CD4-positive, alpha-beta T cell treated with Interleukin-12 subunit alpha and Interleukin-12 subunit beta, for 1 hour (primary cell): ENCODE measurements at regions not wholly inside any gene's neighbourhood (a gene's known extent, or its start where the extent isn't known, plus 50 kb on each side); places are given as distances from the start of the nearest gene placed in this dataset.

ENCODE experiments used
- DNase-seq: peaks from one replicate; pipeline ENCODE4 v3.0.0-alpha.2; 2020

DNA sequence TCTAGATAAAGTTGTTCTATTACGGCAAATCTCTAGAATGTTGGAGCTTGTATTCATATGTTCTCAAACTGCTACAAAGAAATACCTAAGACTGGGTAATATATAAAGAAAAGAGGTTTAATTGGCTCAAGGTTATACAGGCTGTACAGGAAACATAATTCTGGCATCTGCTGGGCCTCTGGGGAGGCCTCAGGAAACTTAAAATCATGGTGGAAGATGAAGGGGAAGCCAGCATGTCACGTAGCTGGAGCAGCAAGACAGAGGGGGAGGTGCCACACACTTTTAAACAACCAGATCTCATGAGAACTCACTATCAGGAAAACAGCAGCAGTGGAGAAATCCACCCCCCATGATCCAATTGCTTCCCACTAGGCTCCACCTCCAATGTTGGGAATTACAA is 390.4 kb upstream of the ADGRL4 start:
- no peak for DNase-seq

DNA sequence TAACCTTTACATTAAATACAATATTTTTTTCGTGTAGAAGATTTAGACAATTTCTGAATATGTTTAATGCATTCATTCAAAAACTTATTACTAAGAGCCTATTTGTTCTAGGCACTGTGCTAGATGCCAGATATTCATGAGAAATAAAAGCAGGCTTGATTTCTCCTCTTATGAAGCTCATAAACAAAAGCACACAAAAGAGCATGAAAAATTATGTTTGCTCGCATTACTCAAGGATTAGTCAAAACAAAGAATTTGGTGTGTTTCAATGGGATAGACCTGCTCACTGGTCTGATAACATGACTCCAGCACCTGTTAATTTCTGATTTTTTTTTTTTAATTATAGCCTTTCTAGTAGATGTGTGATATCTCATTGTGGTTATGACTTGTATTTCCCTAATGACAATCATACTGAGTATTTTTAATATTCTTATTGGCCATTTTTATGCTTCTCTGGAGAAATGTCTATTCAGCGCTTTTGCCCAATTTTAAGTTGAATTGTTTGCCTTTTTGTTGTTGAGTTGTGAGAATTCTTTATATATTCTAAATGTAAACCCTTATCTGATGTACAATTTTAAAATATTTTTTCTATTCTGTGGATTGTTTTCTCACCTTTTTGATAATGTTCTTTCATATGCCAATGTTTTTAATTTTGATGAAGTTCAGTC is 382.3 kb upstream of the ADGRL4 start:
- no peak for DNase-seq

DNA sequence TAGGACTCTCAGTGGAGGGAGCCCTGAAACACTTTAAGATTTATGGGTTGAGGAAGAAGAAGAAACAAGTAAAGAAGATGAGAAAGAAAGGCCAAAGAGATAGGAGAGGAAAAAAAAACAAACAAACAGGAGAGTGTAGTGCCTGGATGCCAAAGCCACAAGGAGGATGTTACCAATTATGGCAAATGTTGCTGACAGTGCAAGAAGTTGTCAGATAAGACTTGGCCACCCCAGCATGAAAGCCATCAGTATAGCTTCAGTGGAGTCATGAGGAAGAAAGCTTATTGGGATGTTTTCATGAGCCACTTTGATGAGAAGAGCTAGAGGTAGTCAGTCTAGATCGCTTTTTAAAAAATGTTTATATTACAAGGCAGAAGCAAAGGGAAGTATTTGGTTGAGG is 380.2 kb upstream of the ADGRL4 start:
- no peak for DNase-seq

DNA sequence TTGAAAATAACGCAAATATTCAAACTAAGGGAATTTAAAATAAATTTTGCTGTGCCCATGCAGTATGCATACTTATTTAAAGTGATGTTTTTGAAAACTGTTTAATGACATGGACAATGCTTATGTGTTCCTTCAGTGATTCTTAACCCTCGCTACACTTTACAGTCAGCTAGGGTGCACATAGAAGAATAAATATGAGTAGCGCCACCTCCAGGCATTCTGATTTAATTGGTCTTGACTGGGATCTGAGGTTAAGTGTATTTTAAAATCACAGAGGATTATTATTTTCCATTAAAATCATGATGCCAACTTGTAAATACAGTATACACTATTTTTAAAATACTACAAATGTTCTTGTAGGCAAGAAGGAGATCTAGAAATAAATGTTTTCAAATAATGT is 373.5 kb upstream of the ADGRL4 start:
- no peak for DNase-seq

DNA sequence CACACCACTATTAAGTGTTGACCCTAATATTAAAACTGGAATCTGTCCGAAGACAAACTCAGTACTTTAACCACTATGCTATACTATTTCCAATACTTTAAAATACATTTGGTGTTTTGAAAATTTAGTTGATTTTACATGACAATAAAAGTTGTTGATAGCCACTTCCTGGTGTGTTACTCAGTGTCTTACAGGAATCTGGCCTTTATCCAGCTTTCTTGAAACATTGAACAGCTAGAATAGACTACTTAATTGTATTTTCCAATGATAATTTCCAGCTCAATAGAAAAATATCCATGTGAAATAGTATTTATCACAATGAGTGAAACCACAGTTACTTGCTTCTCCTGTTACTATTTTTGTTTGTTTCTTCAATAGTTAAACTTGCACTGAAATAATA is 369.6 kb upstream of the ADGRL4 start:
- DNase-seq, result no peak

DNA sequence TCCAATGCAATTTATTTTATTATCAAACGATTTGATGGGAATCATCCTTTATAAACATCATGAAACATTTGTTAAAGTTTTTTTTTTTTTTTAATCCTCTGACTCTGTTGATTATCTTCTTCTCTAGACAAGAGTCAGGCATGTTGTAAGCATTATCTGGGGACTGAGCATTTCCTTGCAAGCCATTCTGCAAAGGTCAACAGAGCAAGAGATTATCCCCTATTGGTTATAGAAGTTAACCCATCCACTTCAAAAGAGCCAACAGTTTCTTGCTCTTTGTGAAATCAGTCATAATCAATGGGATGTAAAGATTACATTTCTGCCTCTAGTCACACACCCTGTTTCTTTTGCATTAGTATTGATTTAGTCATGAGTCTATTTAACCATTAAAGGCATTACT is 368.8 kb upstream of the ADGRL4 start:
- DNase-seq, result no peak

DNA sequence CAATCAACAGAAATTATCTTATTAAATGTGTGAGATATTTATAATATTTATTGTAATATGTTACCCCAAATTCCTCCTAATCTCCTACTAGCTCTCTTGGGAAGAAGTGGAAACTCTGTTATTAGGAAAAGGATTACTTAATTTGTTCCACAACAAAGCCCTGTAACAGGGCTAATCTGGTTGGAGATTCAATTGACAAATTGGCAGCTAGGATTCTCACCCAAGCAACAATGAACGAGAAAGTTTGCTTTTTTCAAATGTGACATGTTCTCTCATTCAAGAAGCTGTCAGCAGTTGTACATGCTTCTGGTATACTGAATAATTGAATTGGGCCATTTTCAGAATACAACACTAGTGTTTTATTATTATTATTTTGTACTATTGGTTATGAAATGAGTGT is 367.9 kb upstream of the ADGRL4 start:
- no peak for DNase-seq

DNA sequence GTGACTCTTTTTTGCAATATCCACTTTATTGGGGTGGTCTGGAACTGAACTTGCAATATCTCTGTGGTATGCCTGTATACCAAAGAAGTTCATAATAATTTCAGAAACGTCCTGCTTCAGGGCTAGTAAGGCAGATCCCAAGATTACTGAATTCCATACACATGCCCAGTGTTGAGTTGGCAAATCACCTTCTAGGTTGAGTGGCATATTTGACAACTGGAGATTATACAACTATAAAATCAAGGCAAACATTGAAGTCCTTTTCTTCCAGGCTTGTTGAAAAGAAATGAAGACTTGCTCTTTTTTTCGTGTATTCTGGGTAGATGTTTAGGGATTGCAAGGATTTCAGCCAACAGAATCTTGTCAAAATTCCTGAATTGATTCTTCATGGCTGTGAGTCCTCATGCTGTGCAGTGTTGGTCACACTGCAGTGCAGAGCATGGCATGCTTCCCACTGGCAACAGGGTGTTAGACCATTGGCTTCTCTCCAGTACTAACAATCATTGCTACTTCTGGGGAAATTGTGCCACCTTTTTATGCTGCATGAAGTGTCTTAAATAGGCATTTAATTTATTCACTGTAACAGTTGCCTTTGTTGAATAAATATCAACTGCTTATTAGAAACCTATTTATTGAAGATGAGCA is 367.1 kb upstream of the ADGRL4 start:
- DNase-seq, result no peak

DNA sequence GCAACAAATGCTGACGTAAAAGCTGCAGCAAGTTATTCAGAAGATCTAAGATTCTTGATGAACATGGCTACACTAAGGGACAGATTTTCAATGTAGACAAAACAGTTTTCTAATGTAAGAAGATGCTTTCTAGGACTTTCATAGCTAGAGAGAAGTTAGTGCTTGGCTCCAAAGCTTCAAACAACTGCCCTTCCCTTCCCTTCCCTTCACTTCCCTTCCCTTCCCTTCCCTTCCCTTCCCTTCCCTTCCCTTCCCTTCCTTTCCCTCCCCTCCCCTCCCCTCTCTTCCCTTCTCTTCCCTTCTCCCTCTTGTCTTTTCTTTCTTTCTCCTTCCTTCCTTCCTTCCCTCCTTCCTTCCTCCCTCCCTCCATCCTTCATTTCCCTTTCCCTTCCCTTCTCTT is 365.3 kb upstream of the ADGRL4 start:
- no peak for DNase-seq

DNA sequence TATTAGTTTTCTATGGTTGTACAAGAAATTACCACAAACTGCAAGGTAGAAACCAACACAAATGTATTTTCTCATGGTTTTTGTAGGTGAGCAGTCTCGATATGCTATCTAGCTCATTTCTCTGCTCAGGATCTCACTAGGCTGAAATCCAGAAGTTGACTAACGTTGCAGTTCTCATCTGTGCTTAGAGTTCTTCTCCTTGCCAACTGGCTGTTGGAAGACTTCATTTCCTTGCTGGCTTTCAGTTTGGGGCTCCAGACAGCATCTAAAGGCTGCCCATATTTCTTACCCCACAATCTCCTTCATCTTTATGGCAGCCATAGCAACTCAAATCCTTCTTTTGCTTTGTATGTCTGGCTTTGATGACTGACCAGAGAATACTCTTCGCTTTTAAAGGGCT is 362.6 kb upstream of the ADGRL4 start:
- DNase-seq, result no peak

DNA sequence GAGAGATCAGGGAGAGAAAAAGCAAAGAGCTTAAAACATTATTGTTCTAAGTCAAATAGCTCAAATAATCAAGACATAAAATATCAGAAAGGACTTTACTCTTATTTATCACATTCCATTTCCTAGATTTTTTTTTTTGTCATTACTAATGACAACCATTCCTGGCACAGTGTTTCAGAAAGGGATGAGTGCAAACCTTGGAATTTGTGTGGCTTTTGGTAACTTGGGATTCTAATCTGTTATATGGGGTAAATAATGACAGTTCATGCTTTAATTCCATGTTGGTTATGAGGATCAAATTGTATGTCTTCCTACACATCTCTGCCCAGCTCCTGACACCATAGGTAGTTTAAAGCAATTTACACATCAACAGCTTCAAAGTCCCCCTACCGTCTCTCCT is 358.4 kb upstream of the ADGRL4 start:
- DNase-seq, result no peak

DNA sequence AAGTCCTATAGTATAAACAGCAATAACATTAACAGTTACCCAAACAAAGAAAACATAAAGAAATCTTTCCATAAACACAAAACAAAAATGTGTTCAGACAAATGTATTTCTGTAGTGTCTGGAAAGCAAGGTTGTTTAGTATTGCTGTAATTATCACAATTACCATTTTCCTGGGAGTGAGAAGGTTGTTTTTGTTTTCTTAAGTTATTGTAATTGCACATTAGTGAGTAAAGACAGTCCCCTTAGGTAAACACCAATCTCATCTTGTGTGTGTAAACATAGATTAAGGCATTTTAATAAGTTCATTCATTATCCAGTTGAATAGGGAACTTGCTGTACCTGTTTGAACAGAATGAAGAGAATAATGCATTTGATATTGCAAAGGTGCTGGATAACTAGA is 356.9 kb upstream of the ADGRL4 start:
- DNase-seq, result no peak

DNA sequence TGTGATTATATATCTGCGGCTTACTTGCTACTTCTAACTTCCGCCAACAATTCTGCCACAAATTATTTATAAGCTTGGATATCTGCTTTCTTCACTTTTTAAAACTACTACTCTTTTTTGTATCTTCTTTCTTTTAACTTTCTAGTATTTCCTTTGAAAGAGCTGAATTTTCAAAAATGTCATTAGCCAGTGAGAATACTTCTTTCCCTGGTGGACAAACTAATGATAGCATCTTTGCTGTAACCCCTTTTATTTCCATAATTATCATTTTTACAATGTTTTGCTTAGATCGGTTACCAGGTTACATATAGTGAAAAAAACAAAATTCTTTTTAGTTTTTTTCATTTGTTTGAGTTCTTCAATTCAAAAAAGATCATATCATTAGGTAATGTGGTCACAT is 355.9 kb upstream of the ADGRL4 start:
- no peak for DNase-seq

DNA sequence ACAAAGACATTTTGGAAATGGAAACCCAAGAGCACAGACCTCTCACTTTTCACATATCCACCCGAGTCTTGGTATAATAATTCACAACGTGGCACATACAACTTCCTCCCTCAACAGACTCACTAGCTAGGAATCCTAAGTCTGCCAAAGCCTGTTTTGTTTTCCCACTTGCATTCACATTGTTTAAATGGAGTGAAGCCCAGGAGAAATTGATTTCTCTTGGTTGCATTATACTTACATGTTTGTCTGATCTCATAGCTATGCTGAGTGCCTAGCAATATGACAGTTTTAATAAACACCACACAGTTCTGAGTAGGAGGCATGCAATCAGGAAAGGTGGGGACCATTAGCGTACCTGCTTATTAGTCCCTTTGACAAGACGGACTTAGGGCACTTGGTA is 348.6 kb upstream of the ADGRL4 start:
- DNase-seq, result no peak

DNA sequence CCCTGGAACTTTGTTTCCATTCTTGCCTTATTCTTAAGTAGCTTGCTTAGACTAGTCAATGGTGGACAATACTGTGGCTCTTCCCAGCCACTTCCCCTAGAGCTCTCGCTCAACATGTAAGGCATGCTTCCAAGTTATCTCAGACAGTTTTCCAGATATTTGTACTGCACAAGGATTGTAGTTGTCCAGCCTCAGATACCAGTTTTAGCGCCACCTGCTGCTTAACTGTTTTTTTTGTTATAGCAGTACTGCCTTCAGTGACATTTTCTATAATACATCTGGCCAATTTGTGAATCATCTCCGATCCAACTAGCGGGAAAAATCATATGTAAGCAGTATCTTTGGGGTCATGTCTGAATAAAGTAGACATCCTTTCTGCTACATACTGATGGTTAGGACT is 346.7 kb upstream of the ADGRL4 start:
- no peak for DNase-seq

DNA sequence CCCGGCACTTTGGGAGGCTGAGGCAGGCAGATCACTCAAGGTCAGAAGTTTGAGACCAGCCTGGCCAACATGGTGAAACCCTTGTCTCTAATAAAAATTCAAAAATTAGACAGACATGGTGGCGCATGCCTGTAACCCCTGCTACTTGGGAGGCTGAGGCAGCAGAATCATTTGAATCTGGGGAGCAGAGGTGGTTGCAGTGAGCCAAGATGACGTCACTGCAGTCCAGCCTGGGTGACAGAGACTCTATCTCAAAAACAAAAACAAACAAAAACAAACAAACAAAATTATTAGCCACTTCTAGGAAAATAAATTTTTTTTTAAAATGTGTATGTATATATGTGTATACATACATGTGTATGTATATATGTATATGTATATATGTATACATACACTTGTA is 320.3 kb upstream of the ADGRL4 start:
- DNase-seq, result no peak

DNA sequence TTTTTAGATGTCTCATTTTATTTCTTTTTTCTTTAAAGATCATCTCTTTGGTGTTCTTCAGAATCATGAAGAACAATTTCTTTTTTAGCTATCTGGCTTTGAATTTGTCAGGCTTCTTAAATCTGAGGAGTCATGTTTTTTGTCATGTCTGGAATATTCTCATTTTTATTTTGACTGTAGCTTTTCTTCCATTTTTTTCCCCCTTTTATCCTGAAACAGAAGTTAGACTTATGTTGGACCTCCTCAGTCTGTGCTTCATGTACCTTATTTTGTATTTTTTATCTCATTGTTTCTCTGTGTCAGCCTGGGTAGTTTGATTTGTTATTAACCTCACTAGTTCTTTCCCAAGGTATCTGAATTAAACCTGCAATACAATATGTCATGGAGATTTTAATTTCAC is 319.2 kb upstream of the ADGRL4 start:
- DNase-seq, result no peak

DNA sequence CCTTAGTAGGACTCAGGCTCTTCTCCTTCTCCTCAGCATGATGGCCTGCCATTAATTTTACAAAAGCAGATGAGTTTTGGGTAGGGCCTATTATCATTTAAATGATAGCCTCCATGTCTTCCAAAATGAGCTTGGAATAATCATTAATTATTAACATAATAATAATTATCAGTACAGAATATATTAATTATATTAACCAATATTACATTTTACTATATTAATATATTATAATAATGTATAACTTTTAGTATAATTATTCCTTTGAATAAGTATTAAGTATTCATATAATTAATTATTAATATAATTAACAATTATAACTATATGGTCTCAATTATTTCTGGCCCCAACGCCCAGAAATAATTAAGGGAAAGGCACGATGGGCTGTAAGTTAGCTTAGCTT is 318.6 kb upstream of the ADGRL4 start:
- DNase-seq, result no peak

DNA sequence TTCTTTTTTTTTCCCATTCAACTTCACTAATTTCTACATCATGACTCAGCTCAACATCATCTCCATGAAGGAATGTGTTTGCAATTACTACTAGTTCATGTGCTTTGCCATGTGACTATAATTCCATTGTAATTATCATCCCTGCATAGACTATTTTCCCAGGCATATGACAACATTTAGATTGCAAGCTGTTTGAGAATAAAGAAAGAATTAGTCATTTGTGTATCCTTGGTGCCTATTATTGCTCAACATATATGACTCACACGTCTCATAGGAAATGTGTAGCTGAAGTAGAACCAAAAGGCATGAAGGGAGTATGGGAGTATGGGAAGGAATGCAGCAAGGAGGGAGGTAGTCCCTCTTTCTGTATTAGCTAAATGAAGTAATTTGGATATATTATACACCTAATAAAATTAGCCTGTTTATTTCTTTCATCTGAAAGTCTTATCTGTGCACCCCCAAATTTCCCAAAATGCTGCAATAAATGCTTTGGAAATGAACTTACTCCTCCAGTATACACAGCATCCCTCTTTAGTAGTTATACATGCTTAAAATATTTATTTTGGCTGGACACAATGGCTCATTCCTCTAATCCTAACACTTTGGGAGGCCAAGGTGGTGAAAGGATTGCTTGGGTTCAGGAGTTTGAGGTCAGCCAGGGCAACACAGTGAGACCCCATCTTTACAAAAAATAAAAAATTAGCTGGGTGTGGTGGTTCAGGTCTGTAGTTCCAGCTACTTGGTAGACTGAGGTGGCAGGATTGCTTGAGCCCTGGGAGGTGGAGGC is 316.9 kb upstream of the ADGRL4 start:
- DNase-seq, result no peak

DNA sequence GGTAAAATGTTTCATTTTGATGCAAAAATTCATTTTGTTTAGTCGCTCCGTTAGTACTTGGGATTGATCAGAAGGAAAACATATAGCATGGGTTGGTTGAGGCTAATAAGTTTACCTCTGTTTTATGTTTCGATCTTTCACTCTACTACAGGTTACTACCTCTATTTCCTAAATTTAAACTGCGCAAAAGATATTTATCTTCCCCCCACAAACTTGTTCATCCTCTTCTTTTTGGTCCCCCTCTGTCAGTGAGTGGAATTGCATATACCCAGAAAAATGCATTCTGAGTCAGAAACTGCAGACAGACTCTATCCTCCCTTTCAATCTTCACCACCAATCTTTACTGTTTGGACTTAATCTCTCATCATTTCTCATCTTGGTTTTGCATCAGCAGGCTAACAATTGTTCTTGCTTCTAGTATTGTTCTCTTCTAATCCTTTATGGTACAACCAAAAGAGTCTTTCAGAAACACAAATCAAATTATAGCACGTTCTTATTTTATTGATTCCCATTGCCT is 316.0 kb upstream of the ADGRL4 start:
- no peak for DNase-seq

DNA sequence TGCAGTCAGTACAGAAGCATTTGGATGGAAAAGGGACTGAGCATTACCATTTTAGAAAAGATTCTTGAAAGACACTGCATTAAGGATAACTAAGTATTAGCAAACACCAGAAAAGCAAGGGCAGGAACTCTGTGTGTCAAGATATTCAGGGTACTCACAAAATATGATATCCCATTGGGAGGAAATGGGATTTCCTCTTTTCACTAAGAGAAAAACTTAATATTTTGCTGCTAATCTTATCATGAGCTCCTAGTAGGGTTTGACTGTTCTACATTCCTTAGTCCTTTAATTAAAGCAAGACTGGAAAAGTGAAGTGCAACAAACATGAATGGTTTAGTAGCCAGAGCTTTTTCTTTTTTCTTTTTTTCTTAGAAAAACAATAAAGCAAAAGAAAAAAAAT is 305.9 kb upstream of the ADGRL4 start:
- no peak for DNase-seq

DNA sequence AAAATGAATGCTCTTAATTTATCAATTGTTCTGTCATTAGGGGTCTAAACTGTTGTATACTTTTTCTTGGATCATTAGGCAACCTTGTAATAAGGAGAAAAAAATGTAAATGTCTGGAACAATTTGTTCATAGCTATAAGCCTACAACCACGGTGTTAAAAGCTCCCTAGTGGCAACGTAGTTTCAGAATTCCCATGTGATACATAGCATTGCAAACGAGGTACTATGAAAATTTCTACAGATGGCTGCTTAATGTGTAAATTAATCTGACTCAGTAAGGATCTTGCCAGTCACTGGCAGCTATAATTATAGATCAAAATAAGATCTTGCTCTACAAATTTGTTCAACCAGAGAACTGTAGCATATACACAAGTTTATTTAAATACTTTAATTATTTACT is 304.1 kb upstream of the ADGRL4 start:
- no peak for DNase-seq

DNA sequence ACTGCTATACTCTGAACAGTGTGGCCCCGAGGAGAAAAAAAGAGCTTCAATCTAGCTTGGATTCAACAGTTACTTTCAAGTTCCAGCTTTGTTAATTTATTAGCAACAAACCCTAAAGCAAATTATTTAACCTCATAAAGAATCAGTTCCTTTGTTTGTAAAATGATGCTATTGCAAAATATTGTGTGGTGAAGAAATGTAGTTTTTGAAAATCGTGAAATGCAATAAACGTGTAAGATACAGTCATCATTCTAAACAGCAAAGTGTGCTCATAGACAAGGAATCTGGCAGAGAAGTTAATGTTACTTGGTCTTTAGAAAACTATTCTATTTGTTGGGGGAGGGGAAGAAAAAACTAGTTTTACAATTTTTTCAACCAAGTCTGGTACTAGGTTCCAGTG is 297.6 kb upstream of the ADGRL4 start:
- no peak for DNase-seq

DNA sequence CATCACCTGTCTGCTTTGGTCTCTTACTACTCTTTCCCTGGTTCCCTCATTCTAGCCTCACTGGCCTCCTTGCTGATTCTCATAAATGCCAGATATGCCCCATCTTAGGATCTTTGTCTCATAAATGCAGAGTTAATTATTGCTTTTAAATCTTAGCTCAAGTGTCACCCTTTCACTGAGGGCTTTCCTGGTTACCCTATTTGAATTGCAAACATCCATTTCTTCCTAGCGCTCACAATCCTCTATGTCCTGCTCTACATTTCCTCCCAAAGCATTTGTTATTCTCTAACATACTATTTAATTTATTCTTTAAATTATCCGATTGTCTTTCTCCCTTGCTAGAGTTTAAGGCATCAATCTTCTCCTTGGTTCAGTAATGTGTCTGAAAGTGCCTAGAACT is 296.5 kb upstream of the ADGRL4 start:
- no peak for DNase-seq
